Neutrophil (primary cell): ENCODE measurements at regions not wholly inside any gene's neighbourhood (a gene's known extent, or its start where the extent isn't known, plus 50 kb on each side); places are given as distances from the start of the nearest gene placed in this dataset.

Experiments used
- H3K27ac ChIP-seq: fragments of 200-600 bp; sonication (generic); 2 replicates; pipeline ENCODE4 v1.5.1; 2016; ENCODE audit warnings: mild to moderate bottlenecking, moderate library complexity
- H3K27me3 ChIP-seq: fragments of 200-600 bp; sonication (generic); 2 replicates; pipeline ENCODE4 v1.6.0; 2016; ENCODE audit warnings: mild to moderate bottlenecking
- H3K36me3 ChIP-seq: fragments of 200-600 bp; sonication (generic); 2 replicates; pipeline ENCODE4 v1.5.1; 2017
- H3K4me1 ChIP-seq, 2 experiments: fragments of 200-600 bp in 1 of 2; sonication (generic) in 1 of 2; 1 replicate in 1 of 2; 2 replicates in 1 of 2; pipeline versions ENCODE4 v1.5.1 to v1.6.1; 2013 to 2016; ENCODE audit warnings: low read depth in 1 of 2, low read length in 1 of 2, mild to moderate bottlenecking in 1 of 2, moderate library complexity in 1 of 2; ENCODE audit not compliant: control insufficient read depth in 1 of 2, insufficient read depth in 1 of 2
- H3K4me3 ChIP-seq, 2 experiments: fragments of 200-600 bp in 1 of 2; sonication (generic) in 1 of 2; 1 replicate in 1 of 2; 2 replicates in 1 of 2; pipeline ENCODE4 v1.5.1; 2013 to 2016; ENCODE audit warnings: low read depth in 1 of 2, low read length in 1 of 2, mild to moderate bottlenecking in 1 of 2, moderate library complexity in 1 of 2
- H3K9me3 ChIP-seq: fragments of 200-600 bp; sonication (generic); 2 replicates; pipeline ENCODE4 v1.5.1; 2016
- CTCF ChIP-seq: fragments of 200-600 bp; sonication (generic); IDR thresholded peaks from 2 replicates; pipeline ENCODE4 v1.5.1; 2016; ENCODE audit warnings: antibody characterized with exemption

GRCh38 chr12:93094988-93095737 is 166.1 kb upstream of the EEA1 start:
- no peak for TF ChIP-seq CTCF
- no peaks in the 10 kb centered on the region for H3K9me3 ChIP-seq
- H3K4me3 ChIP-seq = no peak overlapping the region
- H3K36me3 ChIP-seq = no peaks in the 10 kb centered on the region
- no peaks in the 10 kb centered on the region for H3K27me3 ChIP-seq
- peaks cover 41 to 42% of the 10 kb centered on the region in 2 experiments for H3K4me1 ChIP-seq
- H3K27ac ChIP-seq = peak overlapping the region; percentile 50

GRCh38 chr12:93097417-93097816 is 168.3 kb upstream of the EEA1 start:
- no peaks in the 10 kb centered on the region for H3K36me3 ChIP-seq
- no peak for TF ChIP-seq CTCF
- no peaks in the 10 kb centered on the region for H3K27me3 ChIP-seq
- H3K4me1 ChIP-seq = peaks cover 36 to 37% of the 10 kb centered on the region in 2 experiments
- H3K27ac ChIP-seq = no peak overlapping the region
- no peak overlapping the region for H3K4me3 ChIP-seq
- no peaks in the 10 kb centered on the region for H3K9me3 ChIP-seq

- H3K4me1 ChIP-seq = peaks cover 36 to 37% of the 10 kb centered on the region in 2 experiments
- no peak overlapping the region for H3K4me3 ChIP-seq
- H3K36me3 ChIP-seq = no peaks in the 10 kb centered on the region
- TF ChIP-seq CTCF = peak; percentile 68
- no peaks in the 10 kb centered on the region for H3K27me3 ChIP-seq
- peak overlapping the region; percentile 65 for H3K27ac ChIP-seq
- H3K9me3 ChIP-seq = no peaks in the 10 kb centered on the region
Measured at GRCh38 chr12:93098077-93098476, 169.0 kb upstream of the EEA1 start.

GRCh38 chr12:93099792-93100191 is 170.7 kb upstream of the EEA1 start:
- H3K36me3 ChIP-seq = no peaks in the 10 kb centered on the region
- no peaks in the 10 kb centered on the region for H3K9me3 ChIP-seq
- H3K27me3 ChIP-seq = no peaks in the 10 kb centered on the region
- TF ChIP-seq CTCF = no peak
- no peak overlapping the region for H3K27ac ChIP-seq
- peaks cover 22 to 27% of the 10 kb centered on the region in 2 experiments for H3K4me1 ChIP-seq
- no peak overlapping the region for H3K4me3 ChIP-seq

- Histone ChIP-seq H3K27me3 (no peaks in the 10 kb centered on the region), H3K4me3 (no peak overlapping the region), H3K9me3 (no peaks in the 10 kb centered on the region), H3K27ac (no peak overlapping the region), H3K4me1 (peaks cover 14 to 19% of the 10 kb centered on the region in 2 experiments), H3K36me3 (no peaks in the 10 kb centered on the region)
- TF ChIP-seq CTCF = no peak
Measured at GRCh38 chr12:93100610-93101009, 171.5 kb upstream of the EEA1 start.
